HUES48 (cell line): ENCODE measurements at regions not wholly inside any gene's neighbourhood (a gene's known extent, or its start where the extent isn't known, plus 50 kb on each side); places are given as distances from the start of the nearest gene placed in this dataset.

Source experiments
- H3K27ac ChIP-seq: one replicate; pipeline ENCODE4 v1.7.0; 2013; ENCODE audit warnings: low read depth, low read length, inconsistent platforms
- H3K27me3 ChIP-seq: 2 replicates; pipeline ENCODE4 v1.6.1; 2013; ENCODE audit warnings: mild to moderate bottlenecking, low read length; ENCODE audit not compliant: control insufficient read depth, insufficient read depth
- H3K36me3 ChIP-seq: 2 replicates; pipeline ENCODE4 v1.6.1; 2013; ENCODE audit warnings: low read length; ENCODE audit not compliant: control insufficient read depth, insufficient read depth
- H3K4me1 ChIP-seq: 2 replicates; pipeline ENCODE4 v1.6.1; 2013; ENCODE audit warnings: mild to moderate bottlenecking, low read length; ENCODE audit not compliant: control insufficient read depth, insufficient read depth
- H3K4me3 ChIP-seq: 2 replicates; pipeline ENCODE4 v1.5.1; 2013; ENCODE audit warnings: mild to moderate bottlenecking, low read depth, low read length
- H3K9ac ChIP-seq: 2 replicates; pipeline ENCODE4 v1.6.1; 2013; ENCODE audit warnings: mild to moderate bottlenecking, low read depth, low read length, moderate library complexity
- H3K9me3 ChIP-seq: 2 replicates; pipeline ENCODE4 v1.6.1; 2013; ENCODE audit warnings: low read length; ENCODE audit not compliant: control insufficient read depth, insufficient read depth

- Histone ChIP-seq H3K9ac (no peak overlapping the region), H3K27ac (no peak overlapping the region), H3K27me3 (no peaks in the 10 kb centered on the region), H3K4me3 (no peak overlapping the region), H3K36me3 (no peaks in the 10 kb centered on the region), H3K9me3 (no peaks in the 10 kb centered on the region), H3K4me1 (no peaks in the 10 kb centered on the region)
Measured at GRCh38 chr12:90611891-90612290, 343.1 kb downstream of the CCER1 start.

DNA sequence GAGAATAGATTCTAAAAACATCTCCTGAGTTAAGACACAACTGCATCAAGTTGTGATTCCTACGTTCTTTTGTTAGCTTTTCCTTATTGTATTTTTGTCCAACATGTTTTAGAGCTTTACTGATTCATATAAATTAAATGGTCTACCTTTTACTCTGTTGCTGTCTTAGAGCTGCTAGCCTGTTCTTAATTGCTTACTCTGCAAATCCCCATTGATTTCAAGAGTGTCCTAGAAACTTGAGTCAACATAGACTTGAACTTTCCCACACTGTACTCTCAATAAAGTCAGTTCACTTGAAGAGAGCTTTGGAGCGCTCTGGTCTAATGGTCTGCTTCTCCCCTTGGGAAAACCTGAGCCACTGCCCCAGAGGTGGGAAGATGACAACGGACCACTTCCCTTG lies 343.9 kb downstream of the CCER1 start:
- Histone ChIP-seq H3K36me3 (no peaks in the 10 kb centered on the region), H3K27me3 (no peaks in the 10 kb centered on the region), H3K27ac (no peak overlapping the region), H3K9ac (no peak overlapping the region), H3K4me1 (no peaks in the 10 kb centered on the region), H3K4me3 (no peak overlapping the region), H3K9me3 (no peaks in the 10 kb centered on the region)

GRCh38 chr12:90593596-90594295 lies 361.2 kb downstream of the CCER1 start:
- Histone ChIP-seq H3K4me1 (no peaks in the 10 kb centered on the region), H3K36me3 (no peaks in the 10 kb centered on the region), H3K27me3 (no peaks in the 10 kb centered on the region), H3K9me3 (no peaks in the 10 kb centered on the region), H3K9ac (no peak overlapping the region), H3K4me3 (no peak overlapping the region), H3K27ac (no peak overlapping the region)

DNA sequence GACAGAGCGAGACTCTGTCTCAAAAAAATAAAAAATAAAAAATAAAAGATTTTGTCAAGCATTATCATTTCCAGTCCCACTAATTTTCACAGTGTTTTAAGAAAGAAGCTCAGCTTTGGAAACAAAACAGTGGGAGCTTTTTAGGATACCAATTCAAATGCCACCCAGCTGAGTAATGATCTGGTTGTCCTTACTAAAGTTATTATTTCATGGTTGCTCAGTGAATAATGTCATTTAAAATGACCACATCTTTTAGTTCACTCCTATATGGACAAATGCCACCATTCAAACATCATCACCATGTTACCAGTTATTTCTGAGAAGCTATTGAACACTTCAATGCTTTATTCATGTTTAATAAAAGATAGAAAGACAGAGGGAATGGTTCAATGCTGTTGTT lies 365.0 kb downstream of the CCER1 start:
- Histone ChIP-seq H3K9ac (no peak overlapping the region), H3K27me3 (no peaks in the 10 kb centered on the region), H3K4me1 (no peaks in the 10 kb centered on the region), H3K36me3 (no peaks in the 10 kb centered on the region), H3K9me3 (no peaks in the 10 kb centered on the region), H3K27ac (no peak overlapping the region), H3K4me3 (no peak overlapping the region)

DNA sequence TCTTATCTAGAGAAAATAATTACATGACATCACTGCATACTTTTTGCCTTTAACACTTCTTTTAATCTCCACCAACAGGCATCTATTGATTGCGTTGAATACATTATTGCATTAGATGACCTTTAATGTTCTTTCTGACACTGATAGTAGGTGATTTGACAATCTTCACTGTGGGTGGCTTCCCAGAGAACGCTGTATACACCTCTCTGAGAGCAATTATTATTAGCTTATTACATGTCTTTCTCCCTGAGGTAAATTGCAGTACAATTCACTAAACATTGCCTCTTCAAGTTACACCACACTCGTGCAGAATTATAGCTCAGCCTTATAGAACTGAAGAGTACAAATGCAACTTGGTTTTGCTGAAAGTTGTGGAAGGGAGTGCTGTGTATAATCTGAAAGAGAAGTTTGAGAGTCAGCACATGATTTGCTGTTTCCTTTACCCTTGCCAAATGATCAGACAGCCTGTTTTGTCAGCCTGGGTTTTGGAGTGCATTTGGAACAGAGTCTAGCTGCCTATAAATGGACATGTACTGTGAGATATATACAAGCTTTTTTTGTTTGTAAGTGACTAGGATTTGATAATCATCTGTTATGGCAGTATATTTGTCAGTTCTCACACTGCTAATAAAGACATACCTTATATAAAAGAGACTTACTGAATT lies 369.2 kb downstream of the CCER1 start:
- Histone ChIP-seq H3K36me3 (no peaks in the 10 kb centered on the region), H3K9ac (no peak overlapping the region), H3K27ac (no peak overlapping the region), H3K4me1 (no peaks in the 10 kb centered on the region), H3K9me3 (no peaks in the 10 kb centered on the region), H3K4me3 (no peak overlapping the region), H3K27me3 (no peaks in the 10 kb centered on the region)

DNA sequence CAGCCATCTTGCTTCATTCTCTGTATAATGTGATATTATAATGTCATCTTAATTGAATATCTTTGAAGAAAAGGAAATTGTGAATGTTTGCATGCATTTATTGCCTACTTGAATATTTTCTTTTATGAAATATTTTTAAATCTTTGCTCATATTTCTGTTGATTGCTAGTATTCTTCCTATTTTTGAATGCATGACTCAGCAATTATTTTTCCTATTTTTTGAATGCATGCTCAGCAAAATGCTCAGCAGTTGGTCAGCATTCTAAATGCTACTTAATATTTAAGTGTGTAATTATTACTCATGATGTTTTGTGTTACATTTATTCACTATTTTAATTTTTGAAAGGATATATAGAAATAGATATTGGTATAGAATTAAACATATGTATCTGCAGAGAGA lies 378.3 kb downstream of the CCER1 start:
- no peaks in the 10 kb centered on the region for H3K27me3 ChIP-seq
- H3K4me3 ChIP-seq, result no peak overlapping the region
- H3K4me1 ChIP-seq, result no peaks in the 10 kb centered on the region
- H3K27ac ChIP-seq, result no peak overlapping the region
- no peak overlapping the region for H3K9ac ChIP-seq
- no peaks in the 10 kb centered on the region for H3K9me3 ChIP-seq
- no peaks in the 10 kb centered on the region for H3K36me3 ChIP-seq

GRCh38 chr12:90575995-90576394 lies 379.0 kb downstream of the CCER1 start:
- Histone ChIP-seq H3K27ac (no peak overlapping the region), H3K4me3 (no peak overlapping the region), H3K36me3 (no peaks in the 10 kb centered on the region), H3K27me3 (no peaks in the 10 kb centered on the region), H3K9ac (no peak overlapping the region), H3K9me3 (no peaks in the 10 kb centered on the region), H3K4me1 (no peaks in the 10 kb centered on the region)

- no peak overlapping the region for H3K9ac ChIP-seq
- H3K4me1 ChIP-seq, result no peaks in the 10 kb centered on the region
- no peak overlapping the region for H3K27ac ChIP-seq
Measured at GRCh38 chr12:90574676-90575075, 380.3 kb downstream of the CCER1 start.

DNA sequence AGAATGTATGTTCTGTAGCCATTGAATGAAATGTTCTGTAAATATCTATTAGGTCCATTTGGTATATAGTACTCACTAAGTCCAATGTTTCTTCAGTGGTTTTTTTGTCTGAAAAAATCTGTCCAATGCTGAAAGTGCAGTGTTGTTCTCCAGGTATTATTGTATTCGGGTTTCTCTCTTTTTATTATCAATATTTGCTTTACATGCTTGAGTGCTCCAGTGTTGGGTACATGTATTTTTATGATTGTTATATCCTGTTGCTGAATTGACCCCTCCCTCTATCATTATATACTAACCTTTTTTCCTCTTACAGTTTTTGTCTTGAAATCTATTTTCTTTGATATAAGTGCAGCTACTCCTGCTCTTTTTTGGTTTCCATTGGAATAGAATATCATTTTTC lies 382.2 kb downstream of the CCER1 start:
- Histone ChIP-seq H3K9ac (no peak overlapping the region), H3K4me1 (no peaks in the 10 kb centered on the region), H3K27ac (no peak overlapping the region), H3K4me3 (no peak overlapping the region), H3K27me3 (no peaks in the 10 kb centered on the region), H3K9me3 (no peaks in the 10 kb centered on the region), H3K36me3 (no peaks in the 10 kb centered on the region)

More at GRCh38 chr12:90574676-90575075, 380.3 kb downstream of the CCER1 start:
- Histone ChIP-seq H3K27me3 (no peaks in the 10 kb centered on the region), H3K4me3 (no peak overlapping the region), H3K36me3 (no peaks in the 10 kb centered on the region), H3K9me3 (no peaks in the 10 kb centered on the region)

- no peaks in the 10 kb centered on the region for H3K4me1 ChIP-seq
- no peak overlapping the region for H3K4me3 ChIP-seq
- no peak overlapping the region for H3K27ac ChIP-seq
- H3K9me3 ChIP-seq, result peaks cover 16% of the 10 kb centered on the region
- no peaks in the 10 kb centered on the region for H3K36me3 ChIP-seq
- no peak overlapping the region for H3K9ac ChIP-seq
- H3K27me3 ChIP-seq, result no peaks in the 10 kb centered on the region
Measured at GRCh38 chr12:90569685-90570084, 385.3 kb downstream of the CCER1 start.

DNA sequence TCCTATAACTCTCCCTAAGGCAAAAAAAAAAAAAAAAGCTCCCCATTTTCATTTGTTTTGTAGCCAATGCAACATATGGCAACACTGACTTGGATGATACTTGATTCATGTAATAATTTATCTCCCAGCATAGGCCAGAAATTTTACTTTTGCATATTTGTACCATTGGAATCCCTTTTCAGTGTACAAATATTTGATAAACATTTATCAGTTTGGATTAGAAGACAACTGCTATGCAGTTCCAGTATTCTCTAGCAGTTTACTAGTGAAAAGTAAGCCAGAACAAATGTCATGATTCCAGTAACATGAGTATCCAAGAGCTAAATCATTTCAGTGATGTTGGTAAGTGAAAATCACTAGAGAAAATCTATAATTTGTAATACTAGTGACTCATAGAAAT lies 392.3 kb downstream of the CCER1 start:
- H3K36me3 ChIP-seq, result no peaks in the 10 kb centered on the region
- H3K4me3 ChIP-seq, result no peak overlapping the region
- H3K4me1 ChIP-seq, result peaks cover 3% of the 10 kb centered on the region; the same call in 1 of the 2 replicates
- no peak overlapping the region for H3K27ac ChIP-seq
- peaks cover 18% of the 10 kb centered on the region for H3K9me3 ChIP-seq
- H3K27me3 ChIP-seq, result no peaks in the 10 kb centered on the region
- no peak overlapping the region for H3K9ac ChIP-seq
